CD14-positive monocyte (primary cell): ENCODE measurements at regions not wholly inside any gene's neighbourhood (a gene's known extent, or its start where the extent isn't known, plus 50 kb on each side); places are given as distances from the start of the nearest gene placed in this dataset.

Experiments used
- DNase-seq, 3 donors: peaks; one replicate each; pipeline ENCODE4 v3.0.0-alpha.2; 2011 to 2022
- H2AFZ ChIP-seq: 2 replicates; pipeline ENCODE4 v1.6.0; 2012; ENCODE audit warnings: mild to moderate bottlenecking, low read depth, low read length, inconsistent platforms; ENCODE audit not compliant: insufficient read depth, poor library complexity, severe bottlenecking
- H3K27ac ChIP-seq, 2 donors: 1 replicate in 1 of 2; 2 replicates in 1 of 2; pipeline ENCODE4 v1.5.1; 2012 to 2013; ENCODE audit warnings: low read length in 2 of 2, control low read depth in 1 of 2, inconsistent platforms in 1 of 2, low read depth in 1 of 2, mild to moderate bottlenecking in 1 of 2
- H3K27me3 ChIP-seq, 2 donors: one replicate each; pipeline versions ENCODE4 v1.6.0 to v1.6.1; 2011 to 2013; ENCODE audit warnings: low read length in 2 of 2; ENCODE audit not compliant: control insufficient read depth in 2 of 2, insufficient read depth in 2 of 2
- H3K36me3 ChIP-seq, 2 donors: replicated peaks in 1 of 2; 1 replicate in 1 of 2; 2 replicates in 1 of 2; pipeline versions ENCODE4 v1.5.1 to v1.6.1; 2012 to 2013; ENCODE audit warnings: low read length in 2 of 2, control low read depth in 1 of 2, inconsistent platforms in 1 of 2, mild to moderate bottlenecking in 1 of 2; ENCODE audit not compliant: insufficient read depth in 2 of 2, control insufficient read depth in 1 of 2
- H3K4me1 ChIP-seq, 2 donors: 1 replicate in 1 of 2; 2 replicates in 1 of 2; pipeline versions ENCODE4 v1.5.1 to v1.6.1; 2012 to 2013; ENCODE audit warnings: low read length in 2 of 2, control low read depth in 1 of 2, inconsistent platforms in 1 of 2, mild to moderate bottlenecking in 1 of 2, moderate library complexity in 1 of 2; ENCODE audit not compliant: insufficient read depth in 2 of 2, control insufficient read depth in 1 of 2
- H3K4me2 ChIP-seq: replicated peaks from 2 replicates; pipeline ENCODE3; 2012; ENCODE audit warnings: low read length, moderate library complexity, mild to moderate bottlenecking; ENCODE audit not compliant: poor library complexity, severe bottlenecking; ENCODE audit errors: extremely low read depth
- H3K4me3 ChIP-seq, 3 experiments: fragments of 200-600 bp in 1 of 3; sonication (generic) in 1 of 3; replicated peaks in 1 of 3; 1 replicate in 2 of 3; 2 replicates in 1 of 3; pipeline ENCODE4 v1.5.1; 2011 to 2013; ENCODE audit warnings: low read length in 3 of 3, mild to moderate bottlenecking in 3 of 3, control low read depth in 2 of 3, low read depth in 2 of 3, inconsistent platforms in 1 of 3, moderate library complexity in 1 of 3
- H3K79me2 ChIP-seq: 2 replicates; pipeline ENCODE4 v1.6.0; 2012; ENCODE audit warnings: mild to moderate bottlenecking, control low read depth, inconsistent platforms, low read length, moderate library complexity; ENCODE audit not compliant: insufficient read depth
- H3K9ac ChIP-seq: 2 replicates; pipeline ENCODE4 v1.6.0; 2017; ENCODE audit warnings: low read length, mild to moderate bottlenecking; ENCODE audit not compliant: insufficient read depth, poor library complexity, severe bottlenecking
- H3K9me3 ChIP-seq, 2 donors: replicated peaks in 1 of 2; 1 replicate in 1 of 2; 2 replicates in 1 of 2; pipeline versions ENCODE4 v1.5.1 to v1.6.1; 2012 to 2013; ENCODE audit warnings: low read length in 2 of 2, control low read depth in 1 of 2; ENCODE audit not compliant: control insufficient read depth in 1 of 2, insufficient read depth in 1 of 2
- H4K20me1 ChIP-seq: 2 replicates; pipeline ENCODE4 v1.6.0; 2012; ENCODE audit warnings: mild to moderate bottlenecking, low read length, control low read depth, moderate library complexity; ENCODE audit not compliant: insufficient read depth
- H3K27ac Mint-ChIP-seq, 7 donors: one replicate each; pipeline ENCODE4 v1.8.0; 2020; ENCODE audit warnings: mild to moderate bottlenecking in 7 of 7, mixed read lengths in 7 of 7, moderate library complexity in 6 of 7, inconsistent platforms in 2 of 7
- H3K27me3 Mint-ChIP-seq, 3 donors: one replicate each; pipeline ENCODE4 v1.8.0; 2021 to 2022; ENCODE audit warnings: low read depth in 3 of 3, mild to moderate bottlenecking in 3 of 3, mixed read lengths in 3 of 3, moderate library complexity in 3 of 3, inconsistent platforms in 1 of 3
- H3K36me3 Mint-ChIP-seq, 2 donors: one replicate each; pipeline ENCODE4 v1.8.0; 2020; ENCODE audit warnings: mixed read lengths in 2 of 2, inconsistent platforms in 1 of 2, mild to moderate bottlenecking in 1 of 2
- H3K4me1 Mint-ChIP-seq: one replicate; pipeline ENCODE4 v1.8.0; 2020; ENCODE audit warnings: mild to moderate bottlenecking, mixed read lengths
- H3K4me3 Mint-ChIP-seq, 2 donors: one replicate each; pipeline ENCODE4 v1.8.0; 2020; ENCODE audit warnings: mild to moderate bottlenecking in 2 of 2, mixed read lengths in 2 of 2, moderate library complexity in 1 of 2
- H3K9me3 Mint-ChIP-seq, 7 donors: one replicate each; pipeline ENCODE4 v1.8.0; 2020 to 2022; ENCODE audit warnings: mixed read lengths in 7 of 7, mild to moderate bottlenecking in 6 of 7, moderate library complexity in 6 of 7, inconsistent platforms in 2 of 7
- WGBS: methylation state at CpG from one replicate; pipeline ENCODE4 v1.1.5; 2013; ENCODE audit warnings: missing lambda C conversion rate; ENCODE audit not compliant: insufficient coverage; 5-methylcytosine and 5-hydroxymethylcytosine counted together
- intact Hi-C, 2 donors: fragments of 100-400 bp; cut with micrococcal nuclease; formaldehyde crosslinking; loops; one replicate each; pipeline versions ENCODE4 v1.15.0 to v1.15.1; 2023
- TF ChIP-seq, protein P1 (sequence below): fragments of 200-600 bp; IDR thresholded peaks from one replicate; pipeline ENCODE4 v1.8.0; 2022; ENCODE audit warnings: antibody characterized with exemption, mild to moderate bottlenecking

DNA sequence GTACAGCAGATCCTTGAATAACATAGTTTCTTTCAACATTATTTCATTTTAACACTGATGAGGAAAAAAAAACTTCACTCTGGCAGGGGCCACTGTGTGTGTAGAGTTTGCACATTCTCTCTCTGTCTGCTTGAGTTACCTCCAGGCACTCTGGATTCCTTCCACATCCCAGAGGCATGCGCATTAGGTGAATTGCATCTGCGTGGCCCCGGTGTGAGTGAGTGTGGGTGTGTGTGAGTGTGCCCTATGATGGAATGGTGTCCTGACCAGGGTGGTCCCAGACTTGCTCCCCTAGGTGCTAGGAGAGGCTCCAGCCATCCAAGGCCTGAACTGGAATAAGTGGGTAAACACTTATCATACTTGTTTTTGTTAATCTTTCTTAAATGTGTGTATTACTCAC lies 90.6 kb upstream of the LRIG3 start:
- Mint-ChIP-seq H3K36me3 (no peaks in the 10 kb centered on the region), H3K9me3 (peaks cover 0 to 5% (median 2%) of the 10 kb centered on the region in 7 donors), H3K4me3 (no peak overlapping the region), H3K4me1 (no peaks in the 10 kb centered on the region), H3K27ac (no peak overlapping the region), H3K27me3 (no peaks in the 10 kb centered on the region)
- no peaks in the 10 kb centered on the region for H3K27me3 ChIP-seq
- TF ChIP-seq, protein P1, sequence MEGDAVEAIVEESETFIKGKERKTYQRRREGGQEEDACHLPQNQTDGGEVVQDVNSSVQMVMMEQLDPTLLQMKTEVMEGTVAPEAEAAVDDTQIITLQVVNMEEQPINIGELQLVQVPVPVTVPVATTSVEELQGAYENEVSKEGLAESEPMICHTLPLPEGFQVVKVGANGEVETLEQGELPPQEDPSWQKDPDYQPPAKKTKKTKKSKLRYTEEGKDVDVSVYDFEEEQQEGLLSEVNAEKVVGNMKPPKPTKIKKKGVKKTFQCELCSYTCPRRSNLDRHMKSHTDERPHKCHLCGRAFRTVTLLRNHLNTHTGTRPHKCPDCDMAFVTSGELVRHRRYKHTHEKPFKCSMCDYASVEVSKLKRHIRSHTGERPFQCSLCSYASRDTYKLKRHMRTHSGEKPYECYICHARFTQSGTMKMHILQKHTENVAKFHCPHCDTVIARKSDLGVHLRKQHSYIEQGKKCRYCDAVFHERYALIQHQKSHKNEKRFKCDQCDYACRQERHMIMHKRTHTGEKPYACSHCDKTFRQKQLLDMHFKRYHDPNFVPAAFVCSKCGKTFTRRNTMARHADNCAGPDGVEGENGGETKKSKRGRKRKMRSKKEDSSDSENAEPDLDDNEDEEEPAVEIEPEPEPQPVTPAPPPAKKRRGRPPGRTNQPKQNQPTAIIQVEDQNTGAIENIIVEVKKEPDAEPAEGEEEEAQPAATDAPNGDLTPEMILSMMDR = no peak
- H3K79me2 ChIP-seq = no peaks in the 10 kb centered on the region
- H3K4me1 ChIP-seq = no peaks in the 10 kb centered on the region
- no peaks in the 10 kb centered on the region for H4K20me1 ChIP-seq
- H3K4me3 ChIP-seq = no peak overlapping the region
- no peaks in the 10 kb centered on the region for H3K36me3 ChIP-seq
- no peak overlapping the region for H3K4me2 ChIP-seq
- H3K9ac ChIP-seq = no peak overlapping the region
- no peak for DNase-seq
- no peak overlapping the region for H3K27ac ChIP-seq
- no CpG with 5 or more reads among the region's 3 CpGs for WGBS
- peaks cover 0 to 2% of the 10 kb centered on the region in 2 donors for H3K9me3 ChIP-seq
- intact Hi-C loops = no loop called here
- H2AFZ ChIP-seq = no peak overlapping the region

GRCh38 chr12:59010118-59010517 lies 89.8 kb upstream of the LRIG3 start:
- peaks cover 0 to 2% of the 10 kb centered on the region in 2 donors for H3K9me3 ChIP-seq
- no peaks in the 10 kb centered on the region for H3K36me3 Mint-ChIP-seq
- DNase-seq = no peak
- no peaks in the 10 kb centered on the region for H3K27me3 Mint-ChIP-seq
- no peak overlapping the region for H2AFZ ChIP-seq
- H3K4me3 Mint-ChIP-seq = no peak overlapping the region
- H3K9me3 Mint-ChIP-seq = peaks cover 0 to 5% (median 2%) of the 10 kb centered on the region in 7 donors
- 86% methylated on average over 5 of the region's 5 CpGs for WGBS
- H3K4me1 ChIP-seq = no peaks in the 10 kb centered on the region
- H3K9ac ChIP-seq = no peak overlapping the region
- intact Hi-C loops = no loop called here
- no peak overlapping the region for H3K27ac Mint-ChIP-seq
- H3K4me3 ChIP-seq = no peak overlapping the region
- no peak overlapping the region for H3K4me2 ChIP-seq
- no peaks in the 10 kb centered on the region for H3K4me1 Mint-ChIP-seq
- TF ChIP-seq, protein P1 = no peak
- H3K27ac ChIP-seq = no peak overlapping the region
- H3K36me3 ChIP-seq = no peaks in the 10 kb centered on the region
- H4K20me1 ChIP-seq = no peaks in the 10 kb centered on the region
- H3K79me2 ChIP-seq = no peaks in the 10 kb centered on the region
- no peaks in the 10 kb centered on the region for H3K27me3 ChIP-seq
